Activated CD4-positive, alpha-beta T cell treated with anti-CD3 and anti-CD28 coated beads, Interleukin-2, amount 10 ng/mL, durations not matched to agents 7 days and 5 days (primary cell): ENCODE measurements at regions not wholly inside any gene's neighbourhood (a gene's known extent, or its start where the extent isn't known, plus 50 kb on each side); places are given as distances from the start of the nearest gene placed in this dataset.

Experiments used
- CTCF ChIA-PET: fragments of 350-600 bp; sonication (Branson Sonifier 250); formaldehyde crosslinking; loops from one replicate; lab custom pipeline; 2021; ENCODE audit warnings: antibody characterized with exemption; lab: Charles Lee
- POLR2A ChIA-PET: fragments of 350-600 bp; sonication (Branson Sonifier 250); formaldehyde crosslinking; loops from one replicate; lab custom pipeline; 2021; ENCODE audit warnings: antibody characterized with exemption; lab: Charles Lee
- DNase-seq: peaks from one replicate; pipeline ENCODE4 v3.0.0-alpha.2; 2020
- H3K27ac Mint-ChIP-seq: one replicate; pipeline ENCODE4 v1.8.0; 2021; ENCODE audit warnings: mild to moderate bottlenecking, moderate library complexity, mixed read lengths
- H3K27me3 Mint-ChIP-seq: one replicate; pipeline ENCODE4 v1.8.0; 2021; ENCODE audit warnings: mixed read lengths
- H3K36me3 Mint-ChIP-seq: one replicate; pipeline ENCODE4 v1.8.0; 2021; ENCODE audit warnings: low read depth, mixed read lengths
- H3K4me1 Mint-ChIP-seq: one replicate; pipeline ENCODE4 v1.8.0; 2021; ENCODE audit warnings: mixed read lengths
- H3K4me3 Mint-ChIP-seq: one replicate; pipeline ENCODE4 v1.8.0; 2021; ENCODE audit warnings: mild to moderate bottlenecking, moderate library complexity, mixed read lengths
- H3K9me3 Mint-ChIP-seq: one replicate; pipeline ENCODE4 v1.8.0; 2021; ENCODE audit warnings: mixed read lengths

GRCh38 chr4:29259556-29259955, 1460.6 kb upstream of the PCDH7 start:
- no peaks in the 10 kb centered on the region for H3K36me3 Mint-ChIP-seq
- no peak overlapping the region for H3K27ac Mint-ChIP-seq
- no peak overlapping the region for H3K4me3 Mint-ChIP-seq
- peaks cover 15% of the 10 kb centered on the region for H3K9me3 Mint-ChIP-seq
- no peaks in the 10 kb centered on the region for H3K27me3 Mint-ChIP-seq
- POLR2A ChIA-PET, result no interaction called here
- no peaks in the 10 kb centered on the region for H3K4me1 Mint-ChIP-seq
- DNase-seq, result no peak
- CTCF ChIA-PET, result no interaction called here

GRCh38 chr4:29262986-29263385, 1457.2 kb upstream of the PCDH7 start:
- Mint-ChIP-seq H3K4me1 (no peaks in the 10 kb centered on the region), H3K36me3 (no peaks in the 10 kb centered on the region), H3K4me3 (no peak overlapping the region), H3K9me3 (peaks cover 3% of the 10 kb centered on the region), H3K27me3 (no peaks in the 10 kb centered on the region), H3K27ac (no peak overlapping the region)
- ChIA-PET POLR2A (no interaction called here), CTCF (no interaction called here)
- DNase-seq, result no peak

- ChIA-PET POLR2A (no interaction called here), CTCF (no interaction called here)
- Mint-ChIP-seq H3K9me3 (peaks cover 6% of the 10 kb centered on the region), H3K4me1 (no peaks in the 10 kb centered on the region), H3K27me3 (no peaks in the 10 kb centered on the region), H3K27ac (no peak overlapping the region), H3K36me3 (no peaks in the 10 kb centered on the region), H3K4me3 (no peak overlapping the region)
- no peak for DNase-seq
These were observed 1444.0 kb upstream of the PCDH7 start for GRCh38 chr4:29276150-29276549.

- no peak for DNase-seq
- ChIA-PET CTCF (no interaction called here), POLR2A (no interaction called here)
- H3K27me3 Mint-ChIP-seq, result no peaks in the 10 kb centered on the region
- no peak overlapping the region for H3K4me3 Mint-ChIP-seq
- peaks cover 4% of the 10 kb centered on the region for H3K9me3 Mint-ChIP-seq
- H3K4me1 Mint-ChIP-seq, result no peaks in the 10 kb centered on the region
- no peaks in the 10 kb centered on the region for H3K36me3 Mint-ChIP-seq
- H3K27ac Mint-ChIP-seq, result no peak overlapping the region
These were observed 1442.8 kb upstream of the PCDH7 start for GRCh38 chr4:29277381-29277780.

GRCh38 chr4:29278585-29278984, 1441.6 kb upstream of the PCDH7 start:
- Mint-ChIP-seq H3K4me1 (no peaks in the 10 kb centered on the region), H3K27ac (no peak overlapping the region), H3K27me3 (no peaks in the 10 kb centered on the region), H3K36me3 (no peaks in the 10 kb centered on the region), H3K4me3 (no peak overlapping the region), H3K9me3 (peaks cover 4% of the 10 kb centered on the region)
- ChIA-PET CTCF (no interaction called here), POLR2A (no interaction called here)
- no peak for DNase-seq

- H3K27ac Mint-ChIP-seq, result no peak overlapping the region
- H3K4me3 Mint-ChIP-seq, result no peak overlapping the region
- no peaks in the 10 kb centered on the region for H3K36me3 Mint-ChIP-seq
- ChIA-PET CTCF (no interaction called here), POLR2A (no interaction called here)
- no peaks in the 10 kb centered on the region for H3K4me1 Mint-ChIP-seq
- DNase-seq, result no peak
- H3K27me3 Mint-ChIP-seq, result no peaks in the 10 kb centered on the region
- peaks cover 10% of the 10 kb centered on the region for H3K9me3 Mint-ChIP-seq
These were observed 1431.1 kb upstream of the PCDH7 start for GRCh38 chr4:29289118-29289517.

GRCh38 chr4:29295280-29295679, 1424.9 kb upstream of the PCDH7 start:
- H3K4me1 Mint-ChIP-seq, result no peaks in the 10 kb centered on the region
- no peaks in the 10 kb centered on the region for H3K27me3 Mint-ChIP-seq
- H3K4me3 Mint-ChIP-seq, result no peak overlapping the region
- ChIA-PET POLR2A (no interaction called here), CTCF (no interaction called here)
- DNase-seq, result no peak
- H3K9me3 Mint-ChIP-seq, result peaks cover 6% of the 10 kb centered on the region
- no peak overlapping the region for H3K27ac Mint-ChIP-seq
- H3K36me3 Mint-ChIP-seq, result no peaks in the 10 kb centered on the region

- ChIA-PET CTCF (no interaction called here), POLR2A (no interaction called here)
- Mint-ChIP-seq H3K9me3 (peaks cover 6% of the 10 kb centered on the region), H3K36me3 (no peaks in the 10 kb centered on the region), H3K27ac (no peak overlapping the region), H3K27me3 (no peaks in the 10 kb centered on the region), H3K4me3 (no peak overlapping the region), H3K4me1 (no peaks in the 10 kb centered on the region)
- no peak for DNase-seq
These were observed 1415.6 kb upstream of the PCDH7 start for GRCh38 chr4:29304595-29304994.

- no peaks in the 10 kb centered on the region for H3K27me3 Mint-ChIP-seq
- H3K4me3 Mint-ChIP-seq, result no peak overlapping the region
- H3K36me3 Mint-ChIP-seq, result no peaks in the 10 kb centered on the region
- POLR2A ChIA-PET, result no interaction called here
- no peaks in the 10 kb centered on the region for H3K4me1 Mint-ChIP-seq
- H3K9me3 Mint-ChIP-seq, result peaks cover 4% of the 10 kb centered on the region
- no peak overlapping the region for H3K27ac Mint-ChIP-seq
- no peak for DNase-seq
- CTCF ChIA-PET, result no interaction called here
These were observed 1412.9 kb upstream of the PCDH7 start for GRCh38 chr4:29307256-29307655.

GRCh38 chr4:29307755-29308154, 1412.4 kb upstream of the PCDH7 start:
- peaks cover 4% of the 10 kb centered on the region for H3K9me3 Mint-ChIP-seq
- POLR2A ChIA-PET, result no interaction called here

GRCh38 chr4:29309050-29309449, 1411.1 kb upstream of the PCDH7 start:
- CTCF ChIA-PET, result no interaction called here
- no peaks in the 10 kb centered on the region for H3K4me1 Mint-ChIP-seq
- H3K27me3 Mint-ChIP-seq, result no peaks in the 10 kb centered on the region
- H3K36me3 Mint-ChIP-seq, result no peaks in the 10 kb centered on the region
- POLR2A ChIA-PET, result no interaction called here
- no peak for DNase-seq
- H3K27ac Mint-ChIP-seq, result no peak overlapping the region
- peaks cover 4% of the 10 kb centered on the region for H3K9me3 Mint-ChIP-seq
- H3K4me3 Mint-ChIP-seq, result no peak overlapping the region

More at GRCh38 chr4:29307755-29308154, 1412.4 kb upstream of the PCDH7 start:
- Mint-ChIP-seq H3K4me3 (no peak overlapping the region), H3K36me3 (no peaks in the 10 kb centered on the region), H3K4me1 (no peaks in the 10 kb centered on the region), H3K27me3 (no peaks in the 10 kb centered on the region), H3K27ac (no peak overlapping the region)
- CTCF ChIA-PET, result no interaction called here
- no peak for DNase-seq

- no peak overlapping the region for H3K27ac Mint-ChIP-seq
- H3K27me3 Mint-ChIP-seq, result no peaks in the 10 kb centered on the region
- no peaks in the 10 kb centered on the region for H3K36me3 Mint-ChIP-seq
- no peaks in the 10 kb centered on the region for H3K4me1 Mint-ChIP-seq
- DNase-seq, result no peak
- no peak overlapping the region for H3K4me3 Mint-ChIP-seq
- ChIA-PET POLR2A (no interaction called here), CTCF (no interaction called here)
- H3K9me3 Mint-ChIP-seq, result peaks cover 4% of the 10 kb centered on the region
These were observed 1409.9 kb upstream of the PCDH7 start for GRCh38 chr4:29310252-29310651.

GRCh38 chr4:29311247-29311646, 1408.9 kb upstream of the PCDH7 start:
- H3K9me3 Mint-ChIP-seq, result no peaks in the 10 kb centered on the region

GRCh38 chr4:29319663-29320340, 1400.4 kb upstream of the PCDH7 start:
- no peaks in the 10 kb centered on the region for H3K36me3 Mint-ChIP-seq
- ChIA-PET POLR2A (no interaction called here), CTCF (no interaction called here)
- peaks cover 5% of the 10 kb centered on the region for H3K9me3 Mint-ChIP-seq
- no peaks in the 10 kb centered on the region for H3K27me3 Mint-ChIP-seq
- no peak overlapping the region for H3K4me3 Mint-ChIP-seq
- H3K4me1 Mint-ChIP-seq, result no peaks in the 10 kb centered on the region
- H3K27ac Mint-ChIP-seq, result no peak overlapping the region
- DNase-seq, result no peak

More at GRCh38 chr4:29311247-29311646, 1408.9 kb upstream of the PCDH7 start:
- no peak overlapping the region for H3K27ac Mint-ChIP-seq
- no peaks in the 10 kb centered on the region for H3K36me3 Mint-ChIP-seq
- CTCF ChIA-PET, result no interaction called here
- H3K27me3 Mint-ChIP-seq, result no peaks in the 10 kb centered on the region
- POLR2A ChIA-PET, result no interaction called here
- DNase-seq, result no peak
- H3K4me1 Mint-ChIP-seq, result no peaks in the 10 kb centered on the region
- no peak overlapping the region for H3K4me3 Mint-ChIP-seq
